SK-N-SH (cell line): ENCODE measurements at regions not wholly inside any gene's neighbourhood (a gene's known extent, or its start where the extent isn't known, plus 50 kb on each side); places are given as distances from the start of the nearest gene placed in this dataset.

Source experiments
- CTCF ChIA-PET: fragments of 300-600, 350-600 bp; formaldehyde crosslinking; extraction: SDS; loops from one replicate; lab custom pipeline; 2021; lab: Yijun Ruan, JAX
- POLR2A ChIA-PET: fragments of 350-600 bp; sonication (Branson Sonifier 250); formaldehyde crosslinking; extraction: SDS; loops from one replicate; lab custom pipeline; 2020; ENCODE audit warnings: antibody characterized with exemption, inconsistent platforms; lab: Yijun Ruan, JAX
- DNase-seq: peaks from one replicate; pipeline ENCODE4 v3.0.0; 2012
- H2AFZ ChIP-seq: fragments of 200-600 bp; sonication (generic); 2 replicates; pipeline ENCODE4 v1.8.1; 2016; ENCODE audit warnings: antibody characterized with exemption, mild to moderate bottlenecking, low read depth
- H3F3A ChIP-seq: fragments of 200-600 bp; sonication (generic); replicated peaks from 2 replicates; pipeline ENCODE3; 2016; ENCODE audit warnings: antibody characterized with exemption, mild to moderate bottlenecking; ENCODE audit not compliant: insufficient read depth
- H3K27ac ChIP-seq, 2 experiments: fragments of 200-500 bp in 1 of 2; fragments of 200-600 bp in 1 of 2; sonication (Bioruptor generic) in 1 of 2; sonication (generic), shearing (Covaris generic) in 1 of 2; 2 replicates each; pipeline versions ENCODE4 v1.5.1 to v1.6.1; 2014 to 2016; ENCODE audit warnings: low read depth in 2 of 2, inconsistent platforms in 1 of 2, low read length in 1 of 2, mild to moderate bottlenecking in 1 of 2, mixed read lengths in 1 of 2
- H3K27me3 ChIP-seq: fragments of 200-600 bp; sonication (generic), shearing (Covaris generic); 2 replicates; pipeline ENCODE4 v1.6.1; 2016; ENCODE audit warnings: mixed run types; ENCODE audit not compliant: insufficient read depth
- H3K36me3 ChIP-seq, 2 experiments: fragments of 200-500 bp in 1 of 2; fragments of 200-600 bp in 1 of 2; sonication (Bioruptor generic) in 1 of 2; sonication (generic) in 1 of 2; replicated peaks in 1 of 2; 2 replicates each; pipeline versions ENCODE3 to v1.5.1; 2014 to 2016; ENCODE audit warnings: low read length in 1 of 2, mild to moderate bottlenecking in 1 of 2; ENCODE audit not compliant: insufficient read depth in 2 of 2, control insufficient read depth in 1 of 2
- H3K4me1 ChIP-seq, 2 experiments: fragments of 200-500 bp in 1 of 2; fragments of 200-600 bp in 1 of 2; sonication (Bioruptor generic) in 1 of 2; sonication (generic), shearing (Covaris generic) in 1 of 2; 2 replicates each; pipeline versions ENCODE4 v1.5.1 to v1.6.1; 2014 to 2016; ENCODE audit warnings: low read depth in 1 of 2, low read length in 1 of 2, mixed run types in 1 of 2; ENCODE audit not compliant: insufficient read depth in 2 of 2, control insufficient read depth in 1 of 2
- H3K4me2 ChIP-seq: fragments of 200-600 bp; sonication (generic), shearing (Covaris generic); 2 replicates; pipeline ENCODE4 v1.6.1; 2017; ENCODE audit warnings: mixed run types
- H3K4me3 ChIP-seq, 2 experiments: fragments of 200-500 bp in 1 of 2; fragments of 200-600 bp in 1 of 2; sonication (Bioruptor generic) in 1 of 2; sonication (generic), shearing (Covaris generic) in 1 of 2; 2 replicates each; pipeline versions ENCODE4 v1.5.1 to v1.8.1; 2014 to 2016; ENCODE audit warnings: low read depth in 2 of 2, inconsistent platforms in 1 of 2, low read length in 1 of 2, mild to moderate bottlenecking in 1 of 2, mixed read lengths in 1 of 2, moderate library complexity in 1 of 2
- H3K79me2 ChIP-seq: fragments of 200-600 bp; sonication (generic); 2 replicates; pipeline ENCODE4 v1.8.1; 2017; ENCODE audit warnings: mild to moderate bottlenecking; ENCODE audit not compliant: insufficient read depth
- H3K9ac ChIP-seq: fragments of 200-600 bp; sonication (generic); 2 replicates; pipeline ENCODE4 v1.6.1; 2017; ENCODE audit warnings: mixed run types
- H3K9me2 ChIP-seq: fragments of 200-600 bp; sonication (generic); 2 replicates; pipeline ENCODE4 v1.6.1; 2017; ENCODE audit warnings: mixed run types
- H3K9me3 ChIP-seq: fragments of 200-600 bp; sonication (generic); 2 replicates; pipeline ENCODE4 v1.6.1; 2017; ENCODE audit warnings: mixed run types, mild to moderate bottlenecking, moderate library complexity
- H4K20me1 ChIP-seq: fragments of 200-600 bp; sonication (generic); 2 replicates; pipeline ENCODE4 v1.6.1; 2017; ENCODE audit warnings: mild to moderate bottlenecking, mixed run types; ENCODE audit not compliant: insufficient read depth
- EP300 ChIP-seq, 2 experiments: IDR thresholded peaks; 2 replicates each; pipeline versions ENCODE4 v1.4.0 to v1.6.1; 2012; ENCODE audit warnings: borderline replicate concordance in 1 of 2, low read depth in 1 of 2, low read length in 1 of 2
- FOXJ3 ChIP-seq: sonication (generic); formaldehyde crosslinking; IDR thresholded peaks from 2 replicates; pipeline ENCODE4 v1.5.1; 2020; ENCODE audit warnings: mild to moderate bottlenecking, missing genetic modification reagents
- FOXM1 ChIP-seq: IDR thresholded peaks from 2 replicates; pipeline ENCODE4 v1.4.0; 2012; ENCODE audit warnings: low read depth, mild to moderate bottlenecking
- GABPA ChIP-seq: IDR thresholded peaks from 2 replicates; pipeline ENCODE4 v1.4.0; 2012; ENCODE audit warnings: low read depth, mild to moderate bottlenecking
- GATA2 ChIP-seq: sonication (generic); formaldehyde crosslinking; IDR thresholded peaks from 2 replicates; pipeline ENCODE4 v1.5.0; 2020; ENCODE audit warnings: mild to moderate bottlenecking, missing genetic modification reagents
- JUND ChIP-seq: IDR thresholded peaks from 2 replicates; pipeline ENCODE4 v1.4.0; 2012
- MEF2A ChIP-seq: IDR thresholded peaks from 2 replicates; pipeline ENCODE4 v1.4.0; 2012; ENCODE audit warnings: low read depth, borderline replicate concordance
- NFIC ChIP-seq: IDR thresholded peaks from 2 replicates; pipeline ENCODE4 v1.4.0; 2012; ENCODE audit warnings: borderline replicate concordance
- RFX5 ChIP-seq: IDR thresholded peaks from 2 replicates; pipeline ENCODE4 v1.6.1; 2012; ENCODE audit warnings: mild to moderate bottlenecking, improper control_type of control experiment, low read length
- RXRA ChIP-seq: IDR thresholded peaks from 2 replicates; pipeline ENCODE4 v1.4.0; 2012; ENCODE audit warnings: low read depth, mild to moderate bottlenecking, borderline replicate concordance
- SIN3A ChIP-seq: IDR thresholded peaks from 2 replicates; pipeline ENCODE4 v1.6.1; 2012; ENCODE audit warnings: low read depth, mild to moderate bottlenecking, low read length, moderate library complexity, borderline replicate concordance
- SMC3 ChIP-seq: IDR thresholded peaks from 2 replicates; pipeline ENCODE4 v1.6.1; 2012; ENCODE audit warnings: low read depth, low read length, improper control_type of control experiment
- TEAD4 ChIP-seq: IDR thresholded peaks from 2 replicates; pipeline ENCODE4 v1.4.0; 2012; ENCODE audit warnings: mild to moderate bottlenecking, borderline replicate concordance; ENCODE audit not compliant: insufficient read depth
- YY1 ChIP-seq: IDR thresholded peaks from 2 replicates; pipeline ENCODE4 v1.4.0; 2012; ENCODE audit warnings: low read depth, mild to moderate bottlenecking
- WGBS: methylation state at CpG from one replicate; pipeline ENCODE4 v1.1.6; 2017; ENCODE audit warnings: low lambda C conversion rate; 5-methylcytosine and 5-hydroxymethylcytosine counted together
- TF ChIP-seq, protein P1 (sequence below): fragments of 150-350 bp; IDR thresholded peaks from 2 replicates; pipeline ENCODE4 v1.6.1; 2017; ENCODE audit warnings: antibody characterized with exemption, low read length, low read depth, borderline replicate concordance
- TF ChIP-seq, protein P2 (sequence below): IDR thresholded peaks from 2 replicates; pipeline ENCODE4 v1.6.1; 2012; ENCODE audit warnings: mild to moderate bottlenecking, low read depth, low read length, moderate library complexity
- TF ChIP-seq, protein P3 (sequence below): IDR thresholded peaks from 2 replicates; pipeline ENCODE4; 2012

DNA sequence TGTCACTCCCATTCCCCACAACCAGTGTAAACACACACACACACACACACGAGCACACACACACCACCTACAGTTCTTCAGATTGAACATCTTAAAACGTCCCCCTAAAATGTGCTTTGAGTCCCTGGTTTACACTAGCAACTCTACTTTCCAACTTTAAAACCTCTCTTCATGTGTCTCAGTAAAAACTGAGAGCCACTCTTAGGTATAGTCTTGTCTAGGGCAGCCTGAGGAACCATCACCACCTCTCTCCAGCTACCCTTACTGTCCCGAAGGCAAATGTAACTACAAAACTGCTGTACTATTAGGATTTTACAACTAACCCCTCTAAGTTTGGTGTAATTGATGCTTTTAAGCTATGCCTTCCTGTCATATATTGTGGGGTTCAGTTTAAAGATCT lies 1501.6 kb upstream of the MIR17HG start:
- Histone ChIP-seq H3K79me2 (no peaks in the 10 kb centered on the region), H3F3A (no peaks in the 10 kb centered on the region), H2AFZ (no peak overlapping the region), H4K20me1 (no peaks in the 10 kb centered on the region), H3K36me3 (no peaks in the 10 kb centered on the region), H3K4me3 (no peak overlapping the region), H3K27me3 (no peaks in the 10 kb centered on the region), H3K4me2 (no peak overlapping the region), H3K9ac (no peak overlapping the region), H3K4me1 (no peaks in the 10 kb centered on the region), H3K9me2 (no peaks in the 10 kb centered on the region), H3K27ac (no peak overlapping the region), H3K9me3 (no peaks in the 10 kb centered on the region)
- CTCF ChIA-PET: no interaction called here
- 56% methylated on average over 3 of the region's 3 CpGs for WGBS
- no peak for DNase-seq
- POLR2A ChIA-PET: no interaction called here
- TF ChIP-seq SIN3A (no peak), JUND (no peak), NFIC (no peak), FOXJ3 (CRISPR knock-in tag) (no peak)
- TF ChIP-seq, protein P1, sequence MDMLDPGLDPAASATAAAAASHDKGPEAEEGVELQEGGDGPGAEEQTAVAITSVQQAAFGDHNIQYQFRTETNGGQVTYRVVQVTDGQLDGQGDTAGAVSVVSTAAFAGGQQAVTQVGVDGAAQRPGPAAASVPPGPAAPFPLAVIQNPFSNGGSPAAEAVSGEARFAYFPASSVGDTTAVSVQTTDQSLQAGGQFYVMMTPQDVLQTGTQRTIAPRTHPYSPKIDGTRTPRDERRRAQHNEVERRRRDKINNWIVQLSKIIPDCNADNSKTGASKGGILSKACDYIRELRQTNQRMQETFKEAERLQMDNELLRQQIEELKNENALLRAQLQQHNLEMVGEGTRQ: no peak

DNA sequence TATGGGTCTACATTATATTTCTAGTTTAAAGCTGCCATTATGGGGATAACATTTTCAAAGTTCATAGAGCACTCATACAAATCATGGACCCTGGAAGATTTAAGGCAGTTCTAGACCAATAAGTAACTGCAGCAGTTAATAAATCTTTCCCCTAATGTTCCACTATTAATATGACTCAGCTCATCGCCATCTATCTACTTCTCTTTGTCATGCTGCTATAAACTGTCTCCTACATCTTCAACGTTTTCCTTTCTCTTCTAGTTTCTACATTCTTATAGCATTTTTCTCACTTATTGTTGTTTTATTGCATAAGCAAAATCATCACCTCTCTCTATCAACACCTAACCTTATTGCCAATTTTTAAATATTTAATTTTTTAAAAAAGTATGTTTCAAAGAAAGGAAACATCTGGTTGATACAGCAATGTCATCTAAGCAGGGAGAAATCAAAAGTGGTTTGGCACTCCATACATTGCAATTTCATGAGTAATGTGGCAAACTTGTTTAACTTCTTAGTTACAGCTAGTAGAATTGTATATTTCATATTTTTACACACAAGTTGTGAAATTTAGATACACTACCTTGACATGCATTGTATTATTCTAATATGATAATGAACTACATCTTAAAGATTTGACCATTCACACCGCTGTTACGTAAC lies 1500.4 kb upstream of the MIR17HG start:
- no peaks in the 10 kb centered on the region for H3K9me2 ChIP-seq

DNA sequence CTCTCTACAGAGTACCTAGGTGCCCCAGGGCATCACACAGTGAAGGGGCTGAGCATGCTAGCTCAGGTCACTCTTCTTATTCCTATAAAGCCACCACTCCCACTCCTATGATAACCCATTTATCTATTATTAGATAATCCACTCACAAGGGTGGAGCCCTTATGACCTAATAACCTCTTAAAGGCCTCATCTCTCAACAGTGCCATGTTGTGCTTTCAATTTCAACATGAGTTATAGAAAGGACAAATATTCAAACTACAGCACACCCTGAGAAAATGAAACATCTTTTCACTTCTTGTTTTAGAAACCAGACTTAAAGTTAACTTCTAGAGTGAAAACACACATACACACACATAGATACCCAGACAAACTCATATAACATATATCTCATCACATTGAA lies 1494.9 kb upstream of the MIR17HG start:
- Histone ChIP-seq H3K27ac (no peak overlapping the region), H3K79me2 (no peaks in the 10 kb centered on the region), H3K4me3 (no peak overlapping the region), H3K4me1 (no peaks in the 10 kb centered on the region), H3K36me3 (no peaks in the 10 kb centered on the region), H3K9me2 (no peaks in the 10 kb centered on the region), H3K27me3 (no peaks in the 10 kb centered on the region), H3F3A (no peaks in the 10 kb centered on the region), H2AFZ (no peak overlapping the region), H4K20me1 (no peaks in the 10 kb centered on the region), H3K9ac (no peak overlapping the region), H3K9me3 (no peaks in the 10 kb centered on the region), H3K4me2 (no peak overlapping the region)
- ChIA-PET CTCF (no interaction called here), POLR2A (no interaction called here)
- no peak for DNase-seq
- TF ChIP-seq TEAD4 (no peak), MEF2A (no peak), RFX5 (no peak), SIN3A (no peak), EP300 (IDR thresholded peaks at IDR 0.05; ENCODE audit: borderline replicate concordance in 1 of 2, low read depth in 1 of 2, low read length in 1 of 2) (no peak), SMC3 (no peak), FOXM1 (no peak), RXRA (no peak), YY1 (no peak), GATA2 (CRISPR knock-in tag) (no peak), GABPA (no peak)
- TF ChIP-seq, protein P2, sequence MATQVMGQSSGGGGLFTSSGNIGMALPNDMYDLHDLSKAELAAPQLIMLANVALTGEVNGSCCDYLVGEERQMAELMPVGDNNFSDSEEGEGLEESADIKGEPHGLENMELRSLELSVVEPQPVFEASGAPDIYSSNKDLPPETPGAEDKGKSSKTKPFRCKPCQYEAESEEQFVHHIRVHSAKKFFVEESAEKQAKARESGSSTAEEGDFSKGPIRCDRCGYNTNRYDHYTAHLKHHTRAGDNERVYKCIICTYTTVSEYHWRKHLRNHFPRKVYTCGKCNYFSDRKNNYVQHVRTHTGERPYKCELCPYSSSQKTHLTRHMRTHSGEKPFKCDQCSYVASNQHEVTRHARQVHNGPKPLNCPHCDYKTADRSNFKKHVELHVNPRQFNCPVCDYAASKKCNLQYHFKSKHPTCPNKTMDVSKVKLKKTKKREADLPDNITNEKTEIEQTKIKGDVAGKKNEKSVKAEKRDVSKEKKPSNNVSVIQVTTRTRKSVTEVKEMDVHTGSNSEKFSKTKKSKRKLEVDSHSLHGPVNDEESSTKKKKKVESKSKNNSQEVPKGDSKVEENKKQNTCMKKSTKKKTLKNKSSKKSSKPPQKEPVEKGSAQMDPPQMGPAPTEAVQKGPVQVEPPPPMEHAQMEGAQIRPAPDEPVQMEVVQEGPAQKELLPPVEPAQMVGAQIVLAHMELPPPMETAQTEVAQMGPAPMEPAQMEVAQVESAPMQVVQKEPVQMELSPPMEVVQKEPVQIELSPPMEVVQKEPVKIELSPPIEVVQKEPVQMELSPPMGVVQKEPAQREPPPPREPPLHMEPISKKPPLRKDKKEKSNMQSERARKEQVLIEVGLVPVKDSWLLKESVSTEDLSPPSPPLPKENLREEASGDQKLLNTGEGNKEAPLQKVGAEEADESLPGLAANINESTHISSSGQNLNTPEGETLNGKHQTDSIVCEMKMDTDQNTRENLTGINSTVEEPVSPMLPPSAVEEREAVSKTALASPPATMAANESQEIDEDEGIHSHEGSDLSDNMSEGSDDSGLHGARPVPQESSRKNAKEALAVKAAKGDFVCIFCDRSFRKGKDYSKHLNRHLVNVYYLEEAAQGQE: no peak

More for the DNA sequence above, 1500.4 kb upstream of the MIR17HG start:
- no peak overlapping the region for H3K27ac ChIP-seq
- ChIA-PET CTCF (no interaction called here), POLR2A (no interaction called here)
- no peaks in the 10 kb centered on the region for H3K36me3 ChIP-seq
- WGBS: 54% methylated on average over 4 of the region's 4 CpGs
- no peak overlapping the region for H3K4me2 ChIP-seq
- H4K20me1 ChIP-seq: no peaks in the 10 kb centered on the region
- no peak overlapping the region for H3K9ac ChIP-seq
- no peak for DNase-seq
- H3K9me3 ChIP-seq: no peaks in the 10 kb centered on the region
- 0 out of 2 replicates have a peak overlapping the region, but pooled peaks have one; percentile 35 for H2AFZ ChIP-seq
- H3K79me2 ChIP-seq: no peaks in the 10 kb centered on the region
- TF ChIP-seq, protein P3, sequence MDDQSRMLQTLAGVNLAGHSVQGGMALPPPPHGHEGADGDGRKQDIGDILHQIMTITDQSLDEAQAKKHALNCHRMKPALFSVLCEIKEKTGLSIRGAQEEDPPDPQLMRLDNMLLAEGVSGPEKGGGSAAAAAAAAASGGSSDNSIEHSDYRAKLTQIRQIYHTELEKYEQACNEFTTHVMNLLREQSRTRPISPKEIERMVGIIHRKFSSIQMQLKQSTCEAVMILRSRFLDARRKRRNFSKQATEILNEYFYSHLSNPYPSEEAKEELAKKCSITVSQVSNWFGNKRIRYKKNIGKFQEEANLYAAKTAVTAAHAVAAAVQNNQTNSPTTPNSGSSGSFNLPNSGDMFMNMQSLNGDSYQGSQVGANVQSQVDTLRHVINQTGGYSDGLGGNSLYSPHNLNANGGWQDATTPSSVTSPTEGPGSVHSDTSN: 0 out of 2 replicates have a peak, but pooled peaks have one; percentile 8
- TF ChIP-seq YY1: no peak
- H3K27me3 ChIP-seq: no peaks in the 10 kb centered on the region
- H3F3A ChIP-seq: no peaks in the 10 kb centered on the region
- H3K4me3 ChIP-seq: no peak overlapping the region
- no peaks in the 10 kb centered on the region for H3K4me1 ChIP-seq
